HepG2 (cell line): ENCODE measurements at regions not wholly inside any gene's neighbourhood (a gene's known extent, or its start where the extent isn't known, plus 50 kb on each side); places are given as distances from the start of the nearest gene placed in this dataset.

Source experiments
- CBFB ChIP-seq: sonication (generic); formaldehyde crosslinking; IDR thresholded peaks from 2 replicates; pipeline ENCODE4 v1.4.0; 2020; ENCODE audit warnings: missing genetic modification reagents
- FOXM1 ChIP-seq: sonication (generic); formaldehyde crosslinking; IDR thresholded peaks from 2 replicates; pipeline ENCODE4 v1.5.0; 2020; ENCODE audit warnings: missing genetic modification reagents
- ZNF274 ChIP-seq: sonication (generic); formaldehyde crosslinking; IDR thresholded peaks from 2 replicates; pipeline ENCODE4 v1.5.1; 2020; ENCODE audit warnings: mild to moderate bottlenecking, missing genetic modification reagents
- TF ChIP-seq, protein P1 (sequence below): conservative IDR thresholded peaks from 2 replicates; pipeline ENCODE4 v1.6.1; 2018; ENCODE audit warnings: missing genetic modification reagents
- TF ChIP-seq, protein P2 (sequence below): sonication (generic); formaldehyde crosslinking; IDR thresholded peaks from 2 replicates; pipeline ENCODE4 v1.5.0; 2020; ENCODE audit warnings: mild to moderate bottlenecking, missing genetic modification reagents, moderate library complexity

DNA sequence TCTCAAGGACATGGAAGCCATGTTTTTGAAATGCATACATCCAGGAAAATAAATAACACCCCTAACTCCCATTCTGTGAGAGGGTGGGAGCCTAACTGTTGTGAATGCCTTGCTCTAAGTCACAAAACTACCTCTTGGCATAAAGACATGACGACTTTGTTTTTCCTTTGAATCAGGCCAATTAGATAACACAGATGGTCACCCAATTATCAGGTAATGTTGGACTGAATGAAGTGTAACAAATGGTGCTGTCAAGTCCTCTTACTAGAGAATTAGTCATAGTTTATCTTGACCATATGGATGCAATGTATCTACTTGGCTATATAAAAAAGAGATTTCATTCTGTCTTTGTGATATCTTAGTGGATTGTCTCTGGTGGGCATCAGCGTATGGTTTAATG lies 553.6 kb upstream of the ATXN8OS start:
- TF ChIP-seq, protein P1, sequence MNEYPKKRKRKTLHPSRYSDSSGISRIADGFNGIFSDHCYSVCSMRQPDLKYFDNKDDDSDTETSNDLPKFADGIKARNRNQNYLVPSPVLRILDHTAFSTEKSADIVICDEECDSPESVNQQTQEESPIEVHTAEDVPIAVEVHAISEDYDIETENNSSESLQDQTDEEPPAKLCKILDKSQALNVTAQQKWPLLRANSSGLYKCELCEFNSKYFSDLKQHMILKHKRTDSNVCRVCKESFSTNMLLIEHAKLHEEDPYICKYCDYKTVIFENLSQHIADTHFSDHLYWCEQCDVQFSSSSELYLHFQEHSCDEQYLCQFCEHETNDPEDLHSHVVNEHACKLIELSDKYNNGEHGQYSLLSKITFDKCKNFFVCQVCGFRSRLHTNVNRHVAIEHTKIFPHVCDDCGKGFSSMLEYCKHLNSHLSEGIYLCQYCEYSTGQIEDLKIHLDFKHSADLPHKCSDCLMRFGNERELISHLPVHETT: no peak
- no peak for TF ChIP-seq CBFB (CRISPR knock-in tag)
- TF ChIP-seq, protein P2, sequence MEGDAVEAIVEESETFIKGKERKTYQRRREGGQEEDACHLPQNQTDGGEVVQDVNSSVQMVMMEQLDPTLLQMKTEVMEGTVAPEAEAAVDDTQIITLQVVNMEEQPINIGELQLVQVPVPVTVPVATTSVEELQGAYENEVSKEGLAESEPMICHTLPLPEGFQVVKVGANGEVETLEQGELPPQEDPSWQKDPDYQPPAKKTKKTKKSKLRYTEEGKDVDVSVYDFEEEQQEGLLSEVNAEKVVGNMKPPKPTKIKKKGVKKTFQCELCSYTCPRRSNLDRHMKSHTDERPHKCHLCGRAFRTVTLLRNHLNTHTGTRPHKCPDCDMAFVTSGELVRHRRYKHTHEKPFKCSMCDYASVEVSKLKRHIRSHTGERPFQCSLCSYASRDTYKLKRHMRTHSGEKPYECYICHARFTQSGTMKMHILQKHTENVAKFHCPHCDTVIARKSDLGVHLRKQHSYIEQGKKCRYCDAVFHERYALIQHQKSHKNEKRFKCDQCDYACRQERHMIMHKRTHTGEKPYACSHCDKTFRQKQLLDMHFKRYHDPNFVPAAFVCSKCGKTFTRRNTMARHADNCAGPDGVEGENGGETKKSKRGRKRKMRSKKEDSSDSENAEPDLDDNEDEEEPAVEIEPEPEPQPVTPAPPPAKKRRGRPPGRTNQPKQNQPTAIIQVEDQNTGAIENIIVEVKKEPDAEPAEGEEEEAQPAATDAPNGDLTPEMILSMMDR (CRISPR knock-in tag): no peak
- TF ChIP-seq FOXM1: no peak
- no peak for TF ChIP-seq ZNF274 (CRISPR knock-in tag)
